Adrenal gland (tissue), 5 donors: ENCODE measurements at regions not wholly inside any gene's neighbourhood (a gene's known extent, or its start where the extent isn't known, plus 50 kb on each side); places are given as distances from the start of the nearest gene placed in this dataset.

Experiments used
- CTCF ChIP-seq, 6 experiments: fragments of 450-650 bp in 4 of 6; fragments of 200-600 bp in 2 of 6; sonication (generic) in 1 of 6; IDR thresholded peaks; 1 replicate in 5 of 6; 2 replicates in 1 of 6; pipeline versions ENCODE4 v1.5.1 to v1.8.0; 2016 to 2021; ENCODE audit warnings: antibody characterized with exemption in 6 of 6, mild to moderate bottlenecking in 2 of 6, moderate library complexity in 1 of 6
- POLR2A ChIP-seq, 2 donors: fragments of 450-650 bp; IDR thresholded peaks; one replicate each; pipeline ENCODE4 v1.6.1; 2017; ENCODE audit warnings: antibody characterized with exemption in 2 of 2, mild to moderate bottlenecking in 2 of 2, moderate library complexity in 1 of 2
- donor health status: DM: no; HTN: no; CAD: no.

- TF ChIP-seq CTCF (IDR thresholded peaks at IDR 0.05) (no peak), POLR2A (IDR thresholded peaks at IDR 0.05) (no peak)
Measured at GRCh38 chr19:31667106-31667505, 317.9 kb upstream of the TSHZ3 start.
